HepG2 (cell line): ENCODE measurements at regions not wholly inside any gene's neighbourhood (a gene's known extent, or its start where the extent isn't known, plus 50 kb on each side); places are given as distances from the start of the nearest gene placed in this dataset.

ENCODE experiments used
- ATAC-seq: fragments of 200-7000 bp; cut with Tn5 transposase; 3 replicates; pipeline ENCODE4 v1.9.1; 2020; ENCODE audit warnings: mild to moderate bottlenecking, moderate library complexity
- BruUV-seq: library from RNA; stranded (reverse); fragments of 400-500 nt; replicated peaks from 2 replicates; lab custom pipeline; 2021; lab: Mats Ljungman, UMichigan
- CTCF ChIA-PET: fragments of 300-600 bp; formaldehyde crosslinking; extraction: SDS; loops from one replicate; lab custom pipeline; 2021; ENCODE audit warnings: low total read pairs, inconsistent platforms, low intra/inter-chr PET ratio; lab: Yijun Ruan, JAX
- POLR2A ChIA-PET: fragments of 350-600 bp; sonication (Branson Sonifier 250); formaldehyde crosslinking; loops from one replicate; lab custom pipeline; 2020; ENCODE audit warnings: antibody characterized with exemption, inconsistent platforms; lab: Yijun Ruan, JAX
- DNase-seq: peaks from one replicate; pipeline ENCODE4 v3.0.0-alpha.2; 2015; ENCODE audit warnings: low spot score
- FAIRE-seq: peaks from 3 replicates; lab custom pipeline; 2011; peaks lifted over from hg19 to GRCh38; lab: Jason Lieb, UNC
- H2AFZ ChIP-seq: one replicate; pipeline ENCODE4 v1.6.1; 2011; ENCODE audit warnings: low read length, inconsistent platforms
- H3K27ac ChIP-seq: fragments of 300-600 bp; 3 replicates; pipeline ENCODE4 v1.8.0; 2011; ENCODE audit warnings: mixed run types, mild to moderate bottlenecking, mixed read lengths, low read length, inconsistent platforms; ENCODE audit not compliant: insufficient read depth; ENCODE audit errors: extremely low read length
- H3K27me3 ChIP-seq, 2 experiments: fragments of 200-600 bp in 1 of 2; 2 replicates in 1 of 2; 3 replicates in 1 of 2; pipeline versions ENCODE4 v1.6.0 to v1.8.0; 2011; ENCODE audit warnings: low read length in 2 of 2, mild to moderate bottlenecking in 2 of 2, moderate library complexity in 2 of 2, inconsistent platforms in 1 of 2; ENCODE audit not compliant: insufficient read depth in 2 of 2, control insufficient read depth in 1 of 2
- H3K36me3 ChIP-seq, 2 experiments: fragments of 200-600 bp in 1 of 2; replicated peaks in 1 of 2; 2 replicates in 1 of 2; 3 replicates in 1 of 2; pipeline versions ENCODE4 v1.5.1 to v1.8.0; 2011; ENCODE audit warnings: low read length in 2 of 2, inconsistent platforms in 1 of 2; ENCODE audit not compliant: insufficient read depth in 2 of 2, control insufficient read depth in 1 of 2
- H3K4me1 ChIP-seq: 2 replicates; pipeline ENCODE4 v1.5.1; 2012; ENCODE audit warnings: low read length, inconsistent platforms; ENCODE audit not compliant: insufficient read depth
- H3K4me2 ChIP-seq: 2 replicates; pipeline ENCODE4 v1.6.0; 2011; ENCODE audit warnings: low read depth, low read length, inconsistent platforms
- H3K4me3 ChIP-seq, 3 experiments: fragments of 200-600 bp in 1 of 3; sonication (generic), shearing (Covaris generic) in 1 of 3; replicated peaks in 1 of 3; 2 replicates each; pipeline ENCODE4 v1.5.1; 2011 to 2016; ENCODE audit warnings: low read length in 3 of 3, inconsistent platforms in 2 of 3, low read depth in 2 of 3, mild to moderate bottlenecking in 2 of 3, control low read depth in 1 of 3, mixed read lengths in 1 of 3; ENCODE audit not compliant: insufficient read depth in 1 of 3
- H3K79me2 ChIP-seq: one replicate; pipeline ENCODE4 v1.6.1; 2011; ENCODE audit warnings: low read length, inconsistent platforms; ENCODE audit not compliant: insufficient read depth
- H3K9ac ChIP-seq: 2 replicates; pipeline ENCODE4 v1.6.0; 2011; ENCODE audit warnings: mild to moderate bottlenecking, low read depth, low read length, inconsistent platforms; ENCODE audit not compliant: insufficient read depth
- H3K9me3 ChIP-seq: 2 replicates; pipeline ENCODE4 v1.5.1; 2012; ENCODE audit warnings: mild to moderate bottlenecking, low read length
- H4K20me1 ChIP-seq: 2 replicates; pipeline ENCODE4 v1.6.0; 2011; ENCODE audit warnings: inconsistent platforms, mild to moderate bottlenecking, low read length, moderate library complexity; ENCODE audit not compliant: insufficient read depth
- FOXA1 ChIP-seq, 2 experiments: fragments of 450-650 bp in 1 of 2; sonication (generic) in 1 of 2; formaldehyde crosslinking in 1 of 2; IDR thresholded peaks; 2 replicates each; pipeline versions ENCODE4 v1.4.0 to v1.6.1; 2016 to 2020; ENCODE audit warnings: missing genetic modification reagents in 1 of 2
- HOMEZ ChIP-seq: IDR thresholded peaks from 2 replicates; pipeline ENCODE4 v1.6.1; 2016; ENCODE audit warnings: low read depth
- KAT7 ChIP-seq: IDR thresholded peaks from 2 replicates; pipeline ENCODE4 v1.6.1; 2018; ENCODE audit warnings: borderline replicate concordance, missing compliant biosample characterization
- KDM6A ChIP-seq: IDR thresholded peaks from 2 replicates; pipeline ENCODE4 v1.6.1; 2016; ENCODE audit warnings: low read depth
- KMT2A ChIP-seq: sonication (generic); formaldehyde crosslinking; IDR thresholded peaks from 2 replicates; pipeline ENCODE4 v1.4.0; 2020; ENCODE audit warnings: missing genetic modification reagents
- MAFF ChIP-seq: IDR thresholded peaks from 2 replicates; pipeline ENCODE4 v1.6.1; 2011; ENCODE audit warnings: low read depth, low read length, improper control_type of control experiment
- MAFK ChIP-seq, 2 experiments: IDR thresholded peaks in 1 of 2; conservative IDR thresholded peaks in 1 of 2; 2 replicates each; pipeline ENCODE4 v1.6.1; 2011; ENCODE audit warnings: improper control_type of control experiment in 2 of 2, low read length in 2 of 2
- MED8 ChIP-seq: sonication (generic); formaldehyde crosslinking; IDR thresholded peaks from 2 replicates; pipeline ENCODE4 v1.8.1; 2023; ENCODE audit warnings: mild to moderate bottlenecking, missing genetic modification reagents; ENCODE audit not compliant: insufficient replicate concordance
- NFIC ChIP-seq: IDR thresholded peaks from 2 replicates; pipeline ENCODE4 v1.6.1; 2012; ENCODE audit warnings: mild to moderate bottlenecking, low read length, inconsistent platforms
- ZNF350 ChIP-seq: sonication (generic); formaldehyde crosslinking; IDR thresholded peaks from 2 replicates; pipeline ENCODE4 v1.4.0; 2020; ENCODE audit warnings: mild to moderate bottlenecking, low read depth, missing genetic modification reagents, borderline replicate concordance
- WGBS: methylation state at CpG from one replicate; pipeline ENCODE4 v1.1.6; 2017; ENCODE audit warnings: low lambda C conversion rate; 5-methylcytosine and 5-hydroxymethylcytosine counted together
- in situ Hi-C: cut with HindIII; loops from 2 replicates; pipeline ENCODE4 v1.10.0; 2017; ENCODE audit warnings: low pct_unique_long_range_greater_than_20kb; ENCODE audit not compliant: extremely low pct_ligation_motif_present
- intact Hi-C: fragments of 100-400 bp; cut with micrococcal nuclease; formaldehyde crosslinking; loops from one replicate; pipeline ENCODE4 v1.10.0; 2022; ENCODE audit not compliant: unreplicated experiment
- TF ChIP-seq, protein P1 (sequence below): sonication (generic); formaldehyde crosslinking; IDR thresholded peaks from 2 replicates; pipeline ENCODE4 v1.8.1; 2023; ENCODE audit warnings: missing genetic modification reagents, mild to moderate bottlenecking, borderline replicate concordance
- TF ChIP-seq, protein P2 (sequence below): IDR thresholded peaks from 2 replicates; pipeline ENCODE4 v1.6.1; 2016; ENCODE audit warnings: missing compliant biosample characterization, missing genetic modification reagents, borderline replicate concordance

GRCh38 chr5:159814222-159814621 lies 102.1 kb upstream of the ADRA1B start:
- no peak for ATAC-seq
- ChIA-PET CTCF (no interaction called here), POLR2A (no interaction called here)
- Histone ChIP-seq H3K9ac (no peak overlapping the region), H3K9me3 (no peaks in the 10 kb centered on the region)
- in situ Hi-C loops = no loop called here
- no TSS peak for BruUV-seq
- no peak for FAIRE-seq
- TF ChIP-seq MAFF (peak; percentile 84), MAFK (conservative IDR thresholded peaks at IDR 0.05 in 1 of 2, IDR thresholded peaks at IDR 0.05 in 1 of 2; ENCODE audit: low read length in 2 of 2) (peak; percentile 77 to 84), KDM6A (CRISPR knock-in tag) (no peak)
- TF ChIP-seq, protein P1, sequence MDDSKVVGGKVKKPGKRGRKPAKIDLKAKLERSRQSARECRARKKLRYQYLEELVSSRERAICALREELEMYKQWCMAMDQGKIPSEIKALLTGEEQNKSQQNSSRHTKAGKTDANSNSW (CRISPR knock-in tag) = no peak
- TF ChIP-seq, all 625 proteins: peak for 2
- intact Hi-C loops = no loop called here
- no peaks in the 10 kb centered on the region for H3K36me3 ChIP-seq
- no peaks in the 10 kb centered on the region; a peak in 1 of 5 replicates for H3K27me3 ChIP-seq
- no peak overlapping the region for H3K27ac ChIP-seq
- H4K20me1 ChIP-seq = no peaks in the 10 kb centered on the region
- no peak overlapping the region for H3K4me2 ChIP-seq
- H3K4me3 ChIP-seq = no peak overlapping the region
- WGBS = 3% methylated on average over 3 of the region's 3 CpGs
- no peaks in the 10 kb centered on the region for H3K4me1 ChIP-seq
- no peak for DNase-seq
- no peaks in the 10 kb centered on the region for H3K79me2 ChIP-seq
- no peak overlapping the region for H2AFZ ChIP-seq

DNA sequence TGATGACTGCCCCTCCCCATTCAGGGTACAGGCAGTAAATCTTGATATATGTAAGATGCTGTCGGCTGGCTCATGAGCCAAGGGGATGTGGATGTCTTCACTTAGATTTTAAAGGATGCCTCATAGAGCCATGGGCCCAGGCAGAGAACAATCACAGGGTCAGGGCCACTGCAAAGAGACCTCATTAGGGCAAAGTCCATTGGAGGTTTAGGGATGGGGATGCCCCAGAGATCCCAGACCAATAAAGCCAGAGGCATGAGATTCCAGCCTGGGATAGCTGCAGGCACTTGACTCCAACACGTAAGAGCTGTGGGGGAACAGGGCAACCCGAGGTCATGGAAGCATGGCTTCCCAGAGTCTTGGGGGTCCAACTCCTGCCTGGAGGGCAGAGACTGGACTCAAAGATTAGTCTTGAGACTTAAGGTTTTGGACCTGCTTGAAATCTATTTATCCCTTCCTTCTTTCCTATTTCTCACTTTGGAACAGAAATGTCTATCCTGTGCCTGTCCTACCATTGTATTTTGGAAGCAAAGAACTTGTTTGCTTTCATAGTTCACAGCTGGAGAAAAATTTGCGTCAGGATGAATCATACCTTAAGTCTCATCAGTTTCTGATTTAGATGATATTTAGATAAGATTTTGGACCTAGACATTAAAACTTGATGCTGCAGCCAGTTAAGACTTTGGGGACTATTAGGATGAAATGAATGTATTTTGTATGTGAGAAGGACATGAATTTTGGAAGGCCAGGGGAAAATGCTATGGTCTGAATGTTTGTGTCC lies 101.3 kb upstream of the ADRA1B start:
- ATAC-seq (no peak), FAIRE-seq (no peak), DNase-seq (no peak)
- intact Hi-C loops = no loop called here
- Histone ChIP-seq H3K36me3 (no peaks in the 10 kb centered on the region), H3K27ac (no peak overlapping the region), H2AFZ (no peak overlapping the region), H3K9me3 (no peaks in the 10 kb centered on the region), H3K4me1 (no peaks in the 10 kb centered on the region), H4K20me1 (no peaks in the 10 kb centered on the region), H3K4me3 (no peak overlapping the region), H3K79me2 (no peaks in the 10 kb centered on the region), H3K27me3 (no peaks in the 10 kb centered on the region; a peak in 1 of 5 replicates), H3K4me2 (no peak overlapping the region), H3K9ac (no peak overlapping the region)
- BruUV-seq = no TSS peak
- POLR2A ChIA-PET = no interaction called here
- WGBS = 21% methylated on average over 3 of the region's 4 CpGs
- in situ Hi-C loops = no loop called here
- CTCF ChIA-PET = no interaction called here
- TF ChIP-seq HOMEZ (no peak), FOXA1 (IDR thresholded peaks at IDR 0.05) (no peak), FOXA1 (CRISPR knock-in tag; IDR thresholded peaks at IDR 0.05) (no peak), KAT7 (CRISPR knock-in tag) (no peak), ZNF350 (CRISPR knock-in tag) (no peak), NFIC (no peak), MED8 (CRISPR knock-in tag) (no peak), KMT2A (CRISPR knock-in tag) (no peak)
- TF ChIP-seq, protein P2, sequence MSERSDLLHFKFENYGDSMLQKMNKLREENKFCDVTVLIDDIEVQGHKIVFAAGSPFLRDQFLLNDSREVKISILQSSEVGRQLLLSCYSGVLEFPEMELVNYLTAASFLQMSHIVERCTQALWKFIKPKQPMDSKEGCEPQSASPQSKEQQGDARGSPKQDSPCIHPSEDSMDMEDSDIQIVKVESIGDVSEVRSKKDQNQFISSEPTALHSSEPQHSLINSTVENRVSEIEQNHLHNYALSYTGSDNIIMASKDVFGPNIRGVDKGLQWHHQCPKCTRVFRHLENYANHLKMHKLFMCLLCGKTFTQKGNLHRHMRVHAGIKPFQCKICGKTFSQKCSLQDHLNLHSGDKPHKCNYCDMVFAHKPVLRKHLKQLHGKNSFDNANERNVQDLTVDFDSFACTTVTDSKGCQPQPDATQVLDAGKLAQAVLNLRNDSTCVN = no peak
